Pulmonary artery endothelial cell (primary cell): ENCODE measurements at regions not wholly inside any gene's neighbourhood (a gene's known extent, or its start where the extent isn't known, plus 50 kb on each side); places are given as distances from the start of the nearest gene placed in this dataset.
"Not testable (repeated sequence)": the region's sequence is repeated elsewhere in the genome, so short reads cannot be mapped to it uniquely, and the experiment has no call there.

ENCODE experiments used
- DNase-seq: peaks from one replicate; pipeline ENCODE4 v3.0.0-alpha.2; 2011; ENCODE audit warnings: low read depth, low spot score

DNA sequence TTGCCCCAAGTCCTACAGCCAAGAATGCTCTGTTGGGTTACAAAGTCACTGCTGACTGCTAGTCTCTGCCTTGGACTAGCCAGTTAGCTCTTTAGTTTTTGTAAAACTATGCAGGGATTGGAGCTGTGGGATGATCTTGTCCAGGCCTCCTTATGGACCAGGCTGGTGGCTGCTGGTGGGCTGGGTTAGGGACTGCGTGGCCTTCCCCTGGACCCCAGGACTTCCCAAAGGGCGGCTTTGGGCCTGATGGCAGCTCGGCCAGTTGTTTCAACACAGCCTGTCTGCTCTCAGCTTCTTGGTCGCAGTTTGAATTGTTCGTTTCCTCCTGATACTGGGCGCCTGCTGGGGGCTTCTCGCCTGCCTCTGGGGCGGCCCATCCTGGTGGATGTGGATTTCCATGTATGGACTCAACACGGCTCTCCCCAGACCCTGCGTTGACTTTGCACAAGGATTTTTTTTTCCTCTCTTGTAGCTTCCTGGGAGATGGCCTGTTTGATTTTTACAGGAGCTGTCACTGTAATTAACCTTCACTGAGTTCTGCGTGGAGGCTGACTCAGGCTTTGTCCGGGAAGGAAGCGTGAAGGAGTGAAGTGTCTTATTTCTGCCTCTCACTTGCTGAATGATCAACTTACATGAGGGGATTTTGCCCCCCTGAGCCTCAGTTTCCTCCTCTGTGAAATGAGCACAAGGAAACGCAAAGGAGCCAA is 91.9 kb upstream of the NEURL1B start:
- no peak for DNase-seq

- no peak for DNase-seq
Measured at GRCh38 chr5:172548311-172548731, 92.7 kb upstream of the NEURL1B start.

- DNase-seq: no peak
Measured at GRCh38 chr5:172546196-172546595, 91.9 kb upstream of the SH3PXD2B start.

GRCh38 chr5:172545291-172545801 is 91.0 kb upstream of the SH3PXD2B start:
- no peak for DNase-seq

- no peak for DNase-seq
Measured at GRCh38 chr5:172544371-172545095, 90.2 kb upstream of the SH3PXD2B start.

DNA sequence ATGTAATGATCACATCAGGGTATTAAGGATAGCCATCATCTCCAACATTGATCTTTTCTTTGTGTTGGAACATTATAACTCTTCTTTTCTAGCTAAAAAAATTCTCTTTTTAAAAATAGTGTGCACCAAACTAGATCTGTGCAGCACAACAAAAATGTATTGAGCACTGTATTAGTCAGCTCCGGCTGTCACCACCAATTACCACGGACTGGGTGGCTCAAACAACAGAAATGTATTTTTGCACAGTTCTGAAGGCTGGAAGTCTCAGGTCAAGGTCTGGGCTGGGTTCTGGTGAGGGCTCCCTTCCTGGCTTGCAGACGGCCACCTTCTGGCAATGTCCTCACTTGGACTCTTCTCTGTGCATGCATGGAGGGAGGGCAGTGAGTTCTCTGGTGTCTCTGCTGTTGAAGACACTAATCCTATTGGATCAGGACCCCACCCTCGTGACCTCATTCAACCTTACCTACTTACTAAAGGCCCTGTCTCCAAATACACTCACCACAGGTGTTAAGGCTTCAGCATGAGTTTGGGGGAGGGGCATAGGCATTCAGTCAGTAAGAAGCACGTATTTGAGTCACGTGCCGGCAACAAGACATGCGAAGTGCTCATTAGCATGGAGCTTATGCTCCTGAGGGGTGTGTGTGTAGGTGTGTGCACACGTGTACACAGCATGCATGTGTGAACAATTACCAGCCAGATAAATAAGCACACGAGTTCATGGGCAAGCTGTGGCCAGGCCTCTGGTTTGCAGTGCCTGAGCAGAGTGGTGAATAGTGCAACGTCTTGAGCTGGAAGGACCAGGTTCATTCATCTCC is 89.4 kb upstream of the SH3PXD2B start:
- no peak for DNase-seq

DNA sequence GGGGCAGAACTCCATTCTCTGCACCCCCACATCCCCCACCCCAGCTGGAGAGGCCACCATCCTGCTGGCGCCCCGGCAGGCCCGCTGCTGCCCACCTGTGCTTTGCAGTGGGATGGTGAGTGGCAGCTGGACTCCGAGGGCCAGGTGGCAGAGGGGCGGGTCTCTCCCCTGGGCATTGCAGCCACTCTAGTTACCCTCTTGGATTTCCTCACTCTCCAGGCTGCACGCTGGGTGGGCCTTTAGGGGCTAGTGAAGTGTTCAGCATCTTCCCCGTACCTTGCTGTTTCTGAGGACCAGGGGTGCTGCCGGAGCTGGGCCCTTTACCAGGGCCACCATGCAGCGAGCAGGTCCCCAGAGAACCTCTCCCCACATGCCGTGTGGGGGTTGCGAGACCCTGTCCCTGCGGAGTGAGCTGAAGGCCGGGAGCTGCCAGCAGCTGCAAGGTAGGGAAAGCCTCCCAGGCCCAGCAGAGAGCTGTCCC is 88.4 kb upstream of the SH3PXD2B start:
- no peak for DNase-seq

GRCh38 chr5:172541773-172542136 is 87.4 kb upstream of the SH3PXD2B start:
- no peak for DNase-seq

DNA sequence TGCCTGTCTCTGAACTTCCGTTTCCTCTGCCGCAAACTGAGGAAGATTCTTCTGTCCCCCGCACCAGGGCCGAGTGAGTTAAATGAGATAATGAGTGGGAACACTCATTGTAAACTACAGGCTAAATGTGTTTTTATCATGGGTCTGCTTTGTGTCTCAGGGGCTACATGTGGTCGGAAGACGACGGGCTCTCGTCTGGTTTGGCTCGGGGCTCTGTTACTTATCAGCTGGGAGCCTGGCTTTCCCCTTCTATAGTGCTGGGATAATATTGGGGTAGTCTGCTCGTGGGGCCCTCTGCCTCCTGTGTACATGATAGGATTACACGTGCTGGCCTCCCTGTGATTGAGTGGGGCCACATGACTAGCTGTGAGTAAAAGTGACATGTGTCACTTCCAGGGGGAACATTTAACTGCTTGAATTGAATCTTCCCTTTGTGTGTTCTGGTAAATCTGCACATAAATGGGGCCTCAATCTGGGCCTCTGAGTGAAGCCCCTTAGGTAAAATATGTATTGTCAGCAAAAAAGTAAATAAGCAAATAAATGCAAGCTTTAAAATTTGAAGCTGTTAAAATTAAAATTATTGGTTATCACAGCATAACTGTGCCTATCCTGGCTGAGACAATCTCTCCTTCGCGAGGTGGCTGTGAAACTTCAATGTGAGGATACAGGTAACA is 86.9 kb upstream of the SH3PXD2B start:
- DNase-seq: no peak

- no peak for DNase-seq
Measured at GRCh38 chr5:172540099-172540870, 86.0 kb upstream of the SH3PXD2B start.

- no peak for DNase-seq
Measured at GRCh38 chr5:172535108-172535445, 80.8 kb upstream of the SH3PXD2B start.

DNA sequence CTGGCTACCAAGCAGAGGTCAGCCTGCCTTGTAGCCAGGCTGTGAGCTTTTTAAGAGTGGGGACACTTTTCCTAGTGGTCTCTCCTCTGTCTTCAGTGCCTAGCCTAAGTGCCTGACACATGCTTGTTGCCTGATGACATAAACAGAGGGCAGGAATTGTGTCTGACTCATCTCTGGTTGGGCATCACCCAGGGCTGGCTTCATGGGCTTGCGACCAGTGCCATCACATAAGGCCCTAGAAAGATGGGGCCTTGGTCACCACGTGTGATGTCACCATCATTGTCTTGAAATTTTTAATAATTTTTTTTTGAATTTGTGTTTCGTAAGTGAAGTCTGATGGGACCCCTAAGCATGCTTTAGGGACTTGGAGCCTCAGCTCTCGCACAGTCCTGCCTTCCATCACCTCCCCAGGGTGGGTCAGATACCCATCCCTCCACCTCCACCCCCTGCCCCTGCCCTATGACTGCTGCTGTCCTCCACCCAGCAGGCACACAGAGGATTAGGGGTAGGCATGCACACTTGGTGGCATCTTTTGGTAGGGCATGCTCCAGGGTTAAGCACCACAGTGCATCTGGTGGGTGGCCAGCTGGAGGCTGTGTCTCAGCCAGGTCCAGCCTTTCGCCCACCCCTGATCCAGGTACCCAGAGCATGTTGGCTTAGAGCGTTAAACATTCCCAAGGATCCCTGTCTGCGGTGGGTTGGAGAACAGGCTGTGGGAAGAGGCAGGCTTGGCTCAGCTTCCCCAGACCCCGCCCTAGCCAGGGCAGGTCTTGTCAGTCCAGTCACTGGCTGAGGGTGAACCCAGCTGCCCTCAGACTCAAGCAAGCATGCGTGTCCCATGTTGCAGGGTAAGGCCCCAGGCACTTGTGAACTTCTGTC is 80.1 kb upstream of the SH3PXD2B start:
- DNase-seq: no peak

DNA sequence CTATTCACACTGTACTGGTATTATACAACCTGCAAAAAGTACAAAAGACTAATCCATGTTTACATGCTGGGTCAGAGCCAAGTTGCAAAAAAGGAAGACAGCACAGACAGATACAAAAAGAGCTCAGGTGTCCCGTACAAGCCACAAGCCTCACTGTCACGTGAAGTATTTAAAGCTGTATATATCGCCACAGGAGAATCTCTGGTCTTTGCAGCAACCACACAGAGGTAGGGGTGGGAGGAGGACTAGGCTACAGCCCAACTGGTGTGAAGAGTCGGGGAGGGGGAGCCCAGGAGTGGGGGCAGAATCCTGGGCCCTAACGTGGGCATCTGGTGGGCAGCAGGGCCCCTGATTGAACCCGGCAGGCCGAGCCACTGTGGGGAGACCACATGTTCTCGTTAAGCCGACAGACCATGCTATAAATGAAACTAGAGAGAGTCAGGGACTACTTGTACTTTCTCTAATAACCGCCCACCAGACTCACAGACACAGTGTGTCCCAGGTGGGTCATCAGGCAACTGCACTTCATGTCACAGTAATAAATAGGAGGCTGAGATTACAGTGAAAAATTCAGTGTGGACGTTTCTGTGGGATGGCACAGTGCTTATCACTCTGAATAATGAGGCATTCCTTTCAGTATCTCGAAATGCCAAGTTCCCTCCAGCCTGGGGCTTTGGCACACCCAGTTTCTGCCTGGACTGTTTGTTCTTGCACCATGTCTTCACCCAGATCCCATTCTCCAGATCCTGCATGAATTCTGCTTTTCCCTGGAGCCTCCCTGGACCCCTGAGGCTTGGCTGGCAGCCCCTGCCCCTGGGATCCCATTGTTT is 79.3 kb upstream of the SH3PXD2B start:
- DNase-seq: no peak

DNA sequence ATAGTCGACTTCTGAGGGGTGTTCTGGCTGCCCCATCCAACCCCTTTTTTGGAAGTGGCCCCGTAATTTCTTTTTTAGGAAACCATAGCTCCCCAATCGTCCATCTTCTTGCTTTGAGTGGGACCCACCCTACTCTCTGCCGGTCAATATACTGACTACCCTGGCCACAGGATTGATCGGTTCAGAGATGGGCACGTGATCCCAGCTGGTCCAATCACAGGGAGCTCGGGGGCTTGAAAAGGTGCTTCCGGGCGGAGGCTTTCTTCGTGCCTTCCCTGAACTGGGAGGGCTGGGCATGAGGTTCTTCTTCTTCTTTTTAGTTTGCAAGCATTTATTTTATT is 78.7 kb upstream of the SH3PXD2B start:
- DNase-seq: no peak

DNA sequence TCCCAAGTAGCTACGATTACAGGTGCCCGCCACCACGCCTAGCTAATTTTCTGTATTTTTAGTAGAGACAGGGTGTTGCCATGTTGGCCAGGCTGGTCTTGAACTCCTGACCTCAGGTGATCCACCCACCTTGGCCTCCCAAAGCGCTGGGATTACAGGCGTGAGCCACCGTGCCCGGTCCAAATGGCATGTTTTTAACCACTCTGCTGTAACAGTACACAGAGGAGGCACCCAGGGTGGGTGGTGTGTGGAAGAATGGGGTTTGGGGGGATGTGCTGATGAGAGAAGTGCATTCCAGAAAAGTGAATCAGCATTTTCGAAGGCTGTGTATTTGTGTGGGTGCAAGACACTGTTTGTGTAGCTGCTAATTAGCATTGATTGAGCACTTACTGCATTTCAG is 78.1 kb upstream of the SH3PXD2B start:
- DNase-seq: not testable (repeated sequence)

GRCh38 chr5:172531704-172532026 is 77.3 kb upstream of the SH3PXD2B start:
- DNase-seq: no peak

DNA sequence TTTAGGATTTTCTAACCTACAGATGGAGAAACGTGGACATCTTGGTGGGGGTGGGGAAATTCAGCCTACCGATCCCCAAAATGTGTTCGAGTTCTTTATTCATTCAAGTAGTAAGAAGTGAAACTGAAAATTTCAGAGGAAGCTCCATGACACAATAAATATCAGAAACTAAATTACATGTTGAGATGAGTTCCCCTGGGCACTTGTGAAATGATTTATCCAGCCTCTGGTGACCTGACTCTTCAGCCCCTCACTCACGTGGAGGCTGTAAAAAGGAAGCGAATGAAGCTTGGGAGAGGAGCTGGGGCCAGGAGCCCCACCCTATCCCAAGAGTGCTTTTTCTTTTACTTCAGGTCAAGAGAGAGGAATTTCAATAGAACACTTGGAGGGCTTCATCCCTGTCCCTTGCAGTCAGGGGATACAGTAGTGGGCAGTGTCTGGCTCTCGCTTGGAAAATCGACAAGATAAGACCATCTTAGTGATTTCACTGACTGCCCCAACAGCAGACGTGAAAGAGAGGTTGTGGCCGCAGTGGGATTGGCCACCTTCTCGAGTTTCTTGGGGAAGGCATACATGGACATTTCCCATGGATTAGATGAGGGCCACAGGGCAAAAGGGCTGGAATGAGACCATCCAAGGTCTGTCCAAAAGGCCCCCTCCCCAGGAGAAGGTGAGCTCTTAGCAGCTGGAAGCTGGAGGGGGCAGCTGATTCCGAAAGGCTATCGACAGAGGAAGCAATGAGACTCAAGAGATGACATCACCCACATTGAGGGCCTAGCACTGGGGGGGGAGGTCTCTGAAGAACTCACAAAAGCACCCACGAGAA is 76.8 kb upstream of the SH3PXD2B start:
- no peak for DNase-seq

- DNase-seq: no peak
Measured at GRCh38 chr5:172530406-172530805, 76.1 kb upstream of the SH3PXD2B start.
